ENCODE measurements at regions not wholly inside any gene's neighbourhood (a gene's known extent, or its start where the extent isn't known, plus 50 kb on each side); places are given as distances from the start of the nearest gene placed in this dataset.
A peak's percentile ranks its signal among the peaks of the same experiment; 100 is the strongest.

- FAIRE-seq: no peak
- DNase-seq (ENCODE audit: insufficient read length, low spot score): peak; percentile 8
These were observed 414.2 kb upstream of the CHST9 start for GRCh38 chr18:27599202-27599829.

- no peak for FAIRE-seq
These were observed 410.2 kb upstream of the CHST9 start for GRCh38 chr18:27595113-27595838.

DNA sequence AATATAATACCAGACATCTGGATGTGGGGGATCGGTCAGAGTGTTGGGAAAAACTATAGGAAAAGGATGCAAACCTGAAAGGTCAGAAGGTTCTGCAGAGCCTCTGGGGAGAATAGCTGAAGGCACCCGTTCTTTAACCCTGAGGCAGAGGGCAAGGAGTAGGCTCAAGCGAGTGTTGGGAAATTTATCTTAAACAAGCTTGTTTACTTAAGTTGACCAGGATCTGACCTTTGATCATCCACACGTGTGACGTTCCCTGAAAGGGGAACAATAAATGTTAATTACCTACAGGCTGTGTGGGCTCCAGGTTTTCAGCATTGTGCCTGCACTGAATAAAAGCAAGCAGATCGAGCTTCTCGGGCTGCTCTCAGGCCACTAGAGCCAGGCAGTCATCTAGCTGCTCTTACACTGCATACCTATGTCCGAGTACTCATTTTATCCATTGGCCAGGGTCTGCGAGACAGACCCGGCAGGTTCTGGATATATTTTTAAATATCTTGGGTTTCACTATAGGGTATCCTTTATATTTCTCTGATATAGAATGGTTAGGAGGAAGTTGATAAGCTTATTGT lies 400.6 kb upstream of the CHST9 start:
- FAIRE-seq (no peak), DNase-seq (ENCODE audit: insufficient read length, low spot score) (no peak)

More at GRCh38 chr18:27595113-27595838, 410.2 kb upstream of the CHST9 start:
- no peak for DNase-seq (ENCODE audit: insufficient read length, low spot score)

DNA sequence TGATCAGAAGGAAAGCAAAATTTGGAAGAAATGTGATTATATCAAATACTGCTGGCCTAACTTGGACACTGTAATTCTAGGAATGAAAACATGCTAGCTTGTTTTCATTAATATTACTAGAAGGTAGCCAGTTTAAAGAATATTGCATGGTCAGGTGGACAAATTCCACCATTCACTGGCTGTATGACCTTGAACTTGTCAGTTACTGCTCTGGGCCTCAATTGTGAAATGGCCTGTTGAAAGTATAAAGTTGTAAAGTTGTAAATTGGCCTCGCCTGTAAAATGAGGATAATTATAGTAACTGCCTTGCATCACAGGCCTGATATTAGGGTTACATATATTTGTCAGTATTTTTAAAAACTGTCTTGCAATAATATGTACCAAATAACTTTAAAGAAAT lies 398.4 kb upstream of the CHST9 start:
- DNase-seq (ENCODE audit: insufficient read length, low spot score) (no peak), FAIRE-seq (no peak)

DNA sequence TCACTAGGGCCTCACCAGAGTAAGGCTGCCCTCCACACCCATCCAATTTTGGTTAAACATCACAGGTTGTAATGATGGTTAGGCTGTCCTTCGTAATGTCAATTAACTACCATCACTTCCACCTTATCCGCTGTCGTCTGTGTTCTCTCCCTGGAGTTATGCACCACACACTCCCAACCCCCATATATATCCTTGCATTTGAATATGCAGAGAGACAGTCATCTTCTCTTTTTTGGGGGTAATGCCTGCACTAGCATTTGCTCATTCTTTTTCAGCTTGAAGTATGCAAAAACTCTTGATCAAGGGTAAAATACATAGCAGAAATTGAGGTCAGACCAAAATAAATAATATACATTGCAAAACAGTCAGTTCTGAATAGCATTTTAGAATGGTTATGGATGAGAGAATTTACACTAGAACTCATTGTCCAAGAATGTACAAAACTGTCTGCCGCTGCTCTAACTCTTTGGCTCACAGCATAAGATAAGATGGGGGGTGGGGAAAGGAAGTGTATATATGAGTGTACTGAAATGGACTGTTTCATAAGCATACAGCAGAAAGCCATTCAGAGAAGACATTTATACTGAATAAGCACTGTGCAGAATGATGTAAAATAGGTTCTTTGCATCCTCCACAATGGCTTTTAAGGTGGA lies 397.8 kb upstream of the CHST9 start:
- FAIRE-seq: no peak
- no peak for DNase-seq (ENCODE audit: insufficient read length, low spot score)

GRCh38 chr18:27581296-27581904 lies 396.3 kb upstream of the CHST9 start:
- FAIRE-seq (no peak), DNase-seq (ENCODE audit: insufficient read length, low spot score) (no peak)

GRCh38 chr18:27579364-27579763 lies 394.3 kb upstream of the CHST9 start:
- FAIRE-seq: no peak

DNA sequence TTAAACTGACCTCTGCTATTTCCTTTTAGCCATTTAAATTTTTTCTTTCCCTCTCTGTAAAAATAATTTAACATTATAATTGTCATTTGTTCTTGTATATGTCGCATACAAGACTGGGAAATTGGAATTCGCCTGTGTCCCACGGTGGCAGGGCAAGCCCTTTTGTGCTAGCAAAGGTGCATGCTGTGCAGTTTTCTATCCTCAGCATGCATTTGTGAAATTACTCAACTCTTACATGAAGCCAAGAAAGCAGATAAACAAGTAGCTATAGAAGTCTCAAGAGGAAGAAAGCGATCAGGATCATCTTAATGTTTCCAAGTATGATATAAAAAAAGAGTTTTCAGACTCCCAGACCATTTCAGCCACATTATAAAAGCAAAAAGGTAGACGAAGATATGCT lies 392.6 kb upstream of the CHST9 start:
- DNase-seq (ENCODE audit: insufficient read length, low spot score) (no peak), FAIRE-seq (no peak)

More at GRCh38 chr18:27579364-27579763, 394.3 kb upstream of the CHST9 start:
- no peak for DNase-seq (ENCODE audit: insufficient read length, low spot score)

GRCh38 chr18:27577265-27577664 lies 392.2 kb upstream of the CHST9 start:
- FAIRE-seq (no peak), DNase-seq (ENCODE audit: insufficient read length, low spot score) (no peak)

DNA sequence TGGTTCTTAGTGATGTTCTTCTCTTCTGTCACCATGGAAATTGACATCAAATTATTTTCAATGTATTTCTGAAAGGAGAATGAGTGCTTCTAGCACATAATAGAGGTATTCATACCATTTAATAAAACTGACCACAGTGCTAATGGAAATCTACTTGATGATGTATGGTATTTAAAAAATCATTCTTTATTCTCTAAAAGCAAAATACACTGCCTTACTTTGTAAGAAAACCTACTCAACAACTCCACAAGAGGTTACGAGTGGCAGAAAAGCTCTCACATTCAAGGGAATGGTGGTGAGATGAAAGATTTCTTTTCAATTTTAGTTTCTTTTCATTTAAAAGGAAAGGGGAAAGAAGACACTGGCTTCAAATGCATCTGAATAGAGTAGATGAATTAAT lies 382.3 kb upstream of the CHST9 start:
- FAIRE-seq: no peak
- DNase-seq (ENCODE audit: insufficient read length, low spot score): no peak

GRCh38 chr18:27564066-27564465 lies 379.0 kb upstream of the CHST9 start:
- FAIRE-seq (no peak), DNase-seq (ENCODE audit: insufficient read length, low spot score) (no peak)

- no peak for FAIRE-seq
- DNase-seq (ENCODE audit: insufficient read length, low spot score): no peak
These were observed 373.5 kb upstream of the CHST9 start for GRCh38 chr18:27558388-27559155.

DNA sequence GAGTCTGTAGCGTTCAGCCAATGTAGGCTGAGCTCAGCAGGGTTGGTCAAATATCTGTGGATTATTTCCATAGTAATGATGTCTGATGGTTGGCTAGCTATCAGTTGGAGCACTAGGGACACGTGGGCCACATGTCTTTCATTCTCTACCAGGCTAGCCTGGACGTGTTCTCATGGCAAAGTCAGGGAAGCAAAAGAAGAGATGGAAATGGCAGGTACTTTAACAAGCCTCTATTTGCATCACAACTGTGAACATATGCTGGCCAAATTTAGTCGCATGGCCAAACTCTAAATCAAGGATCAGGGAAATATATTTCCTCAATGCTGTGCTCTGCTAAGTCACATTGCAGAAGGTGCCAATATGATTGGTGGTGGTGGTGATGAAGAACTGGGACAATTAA lies 371.6 kb upstream of the CHST9 start:
- no peak for DNase-seq (ENCODE audit: insufficient read length, low spot score)
- FAIRE-seq: no peak

DNA sequence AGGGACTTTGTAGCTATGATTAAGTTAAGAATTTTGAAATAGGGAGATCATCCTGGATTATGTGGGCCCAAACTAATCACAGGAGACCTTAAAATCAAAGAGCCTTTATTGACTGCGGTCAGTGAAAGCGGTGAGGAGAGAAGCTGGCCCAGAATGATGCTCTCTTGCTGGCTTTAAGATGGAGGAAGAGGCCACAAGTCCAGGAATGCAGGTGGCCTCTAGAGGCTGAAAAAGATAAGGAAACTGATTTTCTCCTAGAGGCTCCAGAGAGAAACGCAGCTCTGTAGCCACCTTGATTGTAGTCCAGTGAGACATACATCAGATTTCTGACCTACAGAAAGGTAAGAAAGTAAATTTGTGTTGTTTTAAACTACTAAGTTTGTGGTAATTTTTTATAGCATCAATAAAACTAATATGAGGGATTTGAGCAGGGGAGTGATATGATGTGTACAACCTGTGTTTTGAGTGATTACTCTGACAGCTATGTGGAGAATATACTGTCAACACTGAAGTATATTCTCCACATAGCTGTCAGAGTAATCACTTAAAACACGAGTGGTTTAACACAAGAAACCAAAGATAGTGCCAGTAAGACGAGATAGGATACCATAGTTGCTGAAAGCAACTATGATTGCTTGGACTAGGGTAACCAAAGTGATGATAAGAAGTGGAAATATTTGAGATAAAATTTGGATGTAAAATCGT lies 364.4 kb upstream of the CHST9 start:
- DNase-seq (ENCODE audit: insufficient read length, low spot score): no peak
- FAIRE-seq: no peak

DNA sequence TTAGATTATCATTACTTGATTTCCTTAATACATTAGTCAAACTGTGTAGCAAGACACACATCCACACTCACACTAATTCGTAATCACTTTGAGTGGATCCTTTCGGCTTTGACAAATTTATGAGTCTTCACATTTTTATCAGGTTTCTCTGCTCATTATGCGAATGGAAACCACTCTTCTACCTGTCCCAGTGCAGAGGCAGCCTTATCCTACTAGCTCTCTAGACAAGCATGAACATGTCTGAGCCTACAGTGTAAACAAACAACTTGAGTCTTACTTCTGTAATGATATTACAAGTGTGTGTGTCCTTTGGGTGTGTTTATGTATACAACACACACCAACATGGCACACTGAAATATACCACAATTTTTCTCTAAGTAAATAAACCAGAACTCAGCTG lies 361.9 kb upstream of the CHST9 start:
- FAIRE-seq (no peak), DNase-seq (ENCODE audit: insufficient read length, low spot score) (no peak)

DNA sequence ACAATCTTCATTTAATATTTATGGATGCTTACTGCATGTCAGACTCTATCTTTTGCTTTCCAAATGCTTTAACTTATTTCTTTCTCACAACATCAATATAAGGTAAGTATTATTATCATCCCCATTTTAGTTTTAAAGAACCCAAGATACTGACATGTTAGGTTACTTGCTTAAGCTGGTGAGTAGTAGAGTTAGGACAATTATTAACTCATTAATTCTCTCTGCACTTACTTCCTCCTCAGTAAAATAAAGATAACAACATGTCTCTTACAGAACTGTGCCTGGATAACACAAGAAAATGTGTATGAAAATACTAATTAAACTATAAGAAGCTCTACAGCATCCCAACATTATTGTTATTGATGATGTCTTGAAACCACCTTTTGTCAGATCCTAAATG lies 359.1 kb upstream of the CHST9 start:
- DNase-seq (ENCODE audit: insufficient read length, low spot score): no peak
- FAIRE-seq: no peak

DNA sequence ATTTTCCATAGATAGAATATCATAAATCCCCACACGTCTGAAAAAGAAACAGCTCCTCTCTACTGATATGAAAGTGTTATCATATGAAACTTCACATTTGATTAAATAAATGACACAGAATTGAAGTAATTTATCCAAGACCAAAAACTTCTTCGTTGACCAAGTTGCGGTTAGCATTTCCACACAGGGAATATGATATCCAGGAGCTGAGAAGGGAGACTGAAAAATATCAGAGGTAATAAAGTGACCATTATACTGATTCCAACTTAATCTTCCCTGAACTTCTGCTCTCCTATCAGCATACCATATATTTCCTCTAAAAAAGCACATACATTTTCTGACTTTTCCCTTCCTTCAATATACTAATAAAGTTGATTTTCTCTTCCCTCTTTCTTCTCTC lies 356.2 kb upstream of the CHST9 start:
- DNase-seq (ENCODE audit: insufficient read length, low spot score) (no peak), FAIRE-seq (no peak)

GRCh38 chr18:27540111-27540510 lies 355.0 kb upstream of the CHST9 start:
- FAIRE-seq: no peak

GRCh38 chr18:27528925-27529521 lies 343.9 kb upstream of the CHST9 start:
- DNase-seq (ENCODE audit: insufficient read length, low spot score) (no peak), FAIRE-seq (no peak)

More at GRCh38 chr18:27540111-27540510, 355.0 kb upstream of the CHST9 start:
- DNase-seq (ENCODE audit: insufficient read length, low spot score): no peak

All from HTR-8/SVneo (cell line).